Duodenal mucosa (tissue), 2 donors: ENCODE measurements at regions not wholly inside any gene's neighbourhood (a gene's known extent, or its start where the extent isn't known, plus 50 kb on each side); places are given as distances from the start of the nearest gene placed in this dataset.
"Not testable (repeated sequence)": the region's sequence is repeated elsewhere in the genome, so short reads cannot be mapped to it uniquely, and the experiment has no call there.

Source experiments
- H3K27ac ChIP-seq: one replicate; pipeline ENCODE4 v1.7.0; 2013; ENCODE audit warnings: low read depth, low read length
- H3K27me3 ChIP-seq, 2 donors: one replicate each; pipeline ENCODE4 v1.7.0; 2013; ENCODE audit warnings: low read length in 2 of 2, control low read depth in 1 of 2; ENCODE audit not compliant: insufficient read depth in 2 of 2, control insufficient read depth in 1 of 2
- H3K36me3 ChIP-seq, 2 donors: one replicate each; pipeline ENCODE4 v1.7.0; 2013; ENCODE audit warnings: low read length in 2 of 2, control low read depth in 1 of 2; ENCODE audit not compliant: insufficient read depth in 2 of 2, control insufficient read depth in 1 of 2
- H3K4me1 ChIP-seq, 2 donors: one replicate each; pipeline ENCODE4 v1.7.0; 2013; ENCODE audit warnings: low read length in 2 of 2, control low read depth in 1 of 2; ENCODE audit not compliant: insufficient read depth in 2 of 2, control insufficient read depth in 1 of 2
- H3K4me3 ChIP-seq, 2 donors: one replicate each; pipeline ENCODE4 v1.7.0; 2013; ENCODE audit warnings: low read length in 2 of 2, low read depth in 1 of 2
- H3K9ac ChIP-seq, 2 donors: one replicate each; pipeline ENCODE4 v1.7.0; 2013; ENCODE audit warnings: low read length in 2 of 2, low read depth in 1 of 2
- H3K9me3 ChIP-seq, 2 donors: one replicate each; pipeline ENCODE4 v1.7.0; 2013; ENCODE audit warnings: low read length in 2 of 2, control low read depth in 1 of 2; ENCODE audit not compliant: control insufficient read depth in 1 of 2

GRCh38 chr14:55781046-55781445, 201.0 kb downstream of the KTN1 start:
- Histone ChIP-seq H3K4me3 (no peak overlapping the region), H3K4me1 (peaks cover 7 to 8% of the 10 kb centered on the region in 2 donors), H3K9me3 (no peaks in the 10 kb centered on the region), H3K36me3 (no peaks in the 10 kb centered on the region), H3K9ac (no peak overlapping the region), H3K27me3 (no peaks in the 10 kb centered on the region), H3K27ac (no peak overlapping the region)

- H3K9ac ChIP-seq: no peak overlapping the region
- no peaks in the 10 kb centered on the region for H3K36me3 ChIP-seq
Measured at GRCh38 chr14:55782166-55782565, 202.2 kb downstream of the KTN1 start.

GRCh38 chr14:55789406-55789805, 209.4 kb downstream of the KTN1 start:
- H3K4me3 ChIP-seq: no peak overlapping the region
- H3K9ac ChIP-seq: no peak overlapping the region
- no peaks in the 10 kb centered on the region for H3K27me3 ChIP-seq
- no peak overlapping the region for H3K27ac ChIP-seq
- H3K36me3 ChIP-seq: no peaks in the 10 kb centered on the region
- no peaks in the 10 kb centered on the region for H3K9me3 ChIP-seq
- no peaks in the 10 kb centered on the region for H3K4me1 ChIP-seq

More at GRCh38 chr14:55782166-55782565, 202.2 kb downstream of the KTN1 start:
- Histone ChIP-seq H3K27me3 (no peaks in the 10 kb centered on the region), H3K9me3 (no peaks in the 10 kb centered on the region), H3K27ac (no peak overlapping the region), H3K4me1 (peaks cover 7 to 8% of the 10 kb centered on the region in 2 donors), H3K4me3 (no peak overlapping the region)

- Histone ChIP-seq H3K4me1 (peaks cover 0 to 4% of the 10 kb centered on the region in 2 donors), H3K9me3 (no peaks in the 10 kb centered on the region), H3K27ac (no peak overlapping the region), H3K27me3 (no peaks in the 10 kb centered on the region), H3K9ac (no peak overlapping the region), H3K36me3 (no peaks in the 10 kb centered on the region), H3K4me3 (no peak overlapping the region)
Measured at GRCh38 chr14:55794655-55795595, 214.9 kb downstream of the KTN1 start.

- not testable (repeated sequence) for H3K9me3 ChIP-seq, H3K36me3 ChIP-seq, H3K4me3 ChIP-seq, H3K27me3 ChIP-seq, H3K4me1 ChIP-seq, H3K27ac ChIP-seq, H3K9ac ChIP-seq
Measured at GRCh38 chr14:55796513-55796912, 216.5 kb downstream of the KTN1 start.

- Histone ChIP-seq H3K36me3 (no peaks in the 10 kb centered on the region), H3K9me3 (no peaks in the 10 kb centered on the region), H3K9ac (no peak overlapping the region), H3K4me1 (peaks cover 3 to 12% of the 10 kb centered on the region in 2 donors), H3K4me3 (no peak overlapping the region), H3K27me3 (no peaks in the 10 kb centered on the region), H3K27ac (no peak overlapping the region)
Measured at GRCh38 chr14:55798406-55798805, 218.4 kb downstream of the KTN1 start.

GRCh38 chr14:55799508-55800095, 219.6 kb downstream of the KTN1 start:
- H3K9me3 ChIP-seq: no peaks in the 10 kb centered on the region
- H3K4me1 ChIP-seq: peaks cover 8 to 24% of the 10 kb centered on the region in 2 donors
- no peaks in the 10 kb centered on the region for H3K27me3 ChIP-seq
- no peak overlapping the region for H3K4me3 ChIP-seq
- H3K27ac ChIP-seq: no peak overlapping the region
- no peak overlapping the region for H3K9ac ChIP-seq
- H3K36me3 ChIP-seq: no peaks in the 10 kb centered on the region

GRCh38 chr14:55800156-55800785, 220.3 kb downstream of the KTN1 start:
- Histone ChIP-seq H3K4me3 (no peak overlapping the region), H3K4me1 (peaks cover 8 to 31% of the 10 kb centered on the region in 2 donors), H3K9me3 (no peaks in the 10 kb centered on the region), H3K9ac (no peak overlapping the region), H3K27ac (no peak overlapping the region), H3K36me3 (no peaks in the 10 kb centered on the region), H3K27me3 (no peaks in the 10 kb centered on the region)

- Histone ChIP-seq H3K27ac (no peak overlapping the region), H3K4me3 (no peak overlapping the region), H3K36me3 (no peaks in the 10 kb centered on the region), H3K27me3 (no peaks in the 10 kb centered on the region), H3K9ac (no peak overlapping the region), H3K9me3 (no peaks in the 10 kb centered on the region), H3K4me1 (peaks cover 13 to 37% of the 10 kb centered on the region in 2 donors)
Measured at GRCh38 chr14:55801121-55801520, 221.1 kb downstream of the KTN1 start.
